Endodermal cell (in vitro differentiated cells): ENCODE measurements at regions not wholly inside any gene's neighbourhood (a gene's known extent, or its start where the extent isn't known, plus 50 kb on each side); places are given as distances from the start of the nearest gene placed in this dataset.

Experiments used
- DNase-seq: peaks from one replicate; pipeline ENCODE4 v3.0.0-alpha.2; 2017
- H3K27ac ChIP-seq: 2 replicates; pipeline ENCODE4 v1.5.1; 2013; ENCODE audit warnings: mild to moderate bottlenecking, low read depth, low read length, moderate library complexity
- H3K27me3 ChIP-seq: 2 replicates; pipeline ENCODE4 v1.6.1; 2013; ENCODE audit warnings: mild to moderate bottlenecking, low read length, moderate library complexity; ENCODE audit not compliant: insufficient read depth, control insufficient read depth, poor library complexity, severe bottlenecking
- H3K36me3 ChIP-seq: 2 replicates; pipeline ENCODE4 v1.7.0; 2013; ENCODE audit warnings: mild to moderate bottlenecking, low read length, moderate library complexity; ENCODE audit not compliant: control insufficient read depth, insufficient read depth
- H3K4me1 ChIP-seq: one replicate; pipeline ENCODE4 v1.7.0; 2013; ENCODE audit warnings: low read length; ENCODE audit not compliant: control insufficient read depth, insufficient read depth
- H3K4me3 ChIP-seq: 2 replicates; pipeline ENCODE4 v1.5.1; 2013; ENCODE audit warnings: mild to moderate bottlenecking, low read length, moderate library complexity
- H3K9ac ChIP-seq: 2 replicates; pipeline ENCODE4 v1.6.1; 2013; ENCODE audit warnings: mild to moderate bottlenecking, low read length, moderate library complexity; ENCODE audit not compliant: poor library complexity, severe bottlenecking; ENCODE audit errors: extremely low read depth
- H3K9me3 ChIP-seq: 2 replicates; pipeline ENCODE4 v1.6.1; 2013; ENCODE audit warnings: mild to moderate bottlenecking, low read length, moderate library complexity; ENCODE audit not compliant: control insufficient read depth
- H3K27ac Mint-ChIP-seq: 2 replicates; pipeline ENCODE4 v1.8.0; 2020; ENCODE audit warnings: mixed read lengths
- H3K27me3 Mint-ChIP-seq: 2 replicates; pipeline ENCODE4 v1.8.0; 2021; ENCODE audit warnings: mild to moderate bottlenecking, mixed read lengths; ENCODE audit not compliant: insufficient read depth
- H3K36me3 Mint-ChIP-seq: 2 replicates; pipeline ENCODE4 v1.8.0; 2020; ENCODE audit warnings: low read depth, mixed read lengths
- H3K4me1 Mint-ChIP-seq: 2 replicates; pipeline ENCODE4 v1.8.0; 2020; ENCODE audit warnings: mixed read lengths
- H3K4me3 Mint-ChIP-seq: 2 replicates; pipeline ENCODE4 v1.8.0; 2020; ENCODE audit warnings: mild to moderate bottlenecking, moderate library complexity, mixed read lengths
- H3K9me3 Mint-ChIP-seq: 2 replicates; pipeline ENCODE4 v1.8.0; 2020; ENCODE audit warnings: mild to moderate bottlenecking, mixed read lengths
- WGBS, 2 experiments: methylation state at CpG; one replicate each; pipeline versions ENCODE4 v1.1.5 to v1.1.7; 2013; ENCODE audit warnings: missing lambda C conversion rate in 2 of 2, mixed read lengths in 1 of 2; ENCODE audit not compliant: insufficient coverage in 1 of 2, insufficient read length in 1 of 2; 5-methylcytosine and 5-hydroxymethylcytosine counted together
- TF ChIP-seq, protein P1 (sequence below): fragments of 200-600 bp; sonication (generic); conservative IDR thresholded peaks from 2 replicates; pipeline ENCODE4 v1.5.0; 2021; ENCODE audit warnings: antibody characterized with exemption, mild to moderate bottlenecking

GRCh38 chr13:67445436-67445835 lies 215.3 kb upstream of the PCDH9 start:
- no peak for DNase-seq
- Mint-ChIP-seq H3K9me3 (no peaks in the 10 kb centered on the region), H3K36me3 (no peaks in the 10 kb centered on the region), H3K27me3 (no peaks in the 10 kb centered on the region), H3K27ac (no peak overlapping the region), H3K4me1 (no peaks in the 10 kb centered on the region), H3K4me3 (no peak overlapping the region)
- TF ChIP-seq, protein P1, sequence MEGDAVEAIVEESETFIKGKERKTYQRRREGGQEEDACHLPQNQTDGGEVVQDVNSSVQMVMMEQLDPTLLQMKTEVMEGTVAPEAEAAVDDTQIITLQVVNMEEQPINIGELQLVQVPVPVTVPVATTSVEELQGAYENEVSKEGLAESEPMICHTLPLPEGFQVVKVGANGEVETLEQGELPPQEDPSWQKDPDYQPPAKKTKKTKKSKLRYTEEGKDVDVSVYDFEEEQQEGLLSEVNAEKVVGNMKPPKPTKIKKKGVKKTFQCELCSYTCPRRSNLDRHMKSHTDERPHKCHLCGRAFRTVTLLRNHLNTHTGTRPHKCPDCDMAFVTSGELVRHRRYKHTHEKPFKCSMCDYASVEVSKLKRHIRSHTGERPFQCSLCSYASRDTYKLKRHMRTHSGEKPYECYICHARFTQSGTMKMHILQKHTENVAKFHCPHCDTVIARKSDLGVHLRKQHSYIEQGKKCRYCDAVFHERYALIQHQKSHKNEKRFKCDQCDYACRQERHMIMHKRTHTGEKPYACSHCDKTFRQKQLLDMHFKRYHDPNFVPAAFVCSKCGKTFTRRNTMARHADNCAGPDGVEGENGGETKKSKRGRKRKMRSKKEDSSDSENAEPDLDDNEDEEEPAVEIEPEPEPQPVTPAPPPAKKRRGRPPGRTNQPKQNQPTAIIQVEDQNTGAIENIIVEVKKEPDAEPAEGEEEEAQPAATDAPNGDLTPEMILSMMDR: no peak
- Histone ChIP-seq H3K9ac (no peak overlapping the region), H3K4me3 (no peak overlapping the region), H3K27ac (no peak overlapping the region), H3K9me3 (no peaks in the 10 kb centered on the region), H3K4me1 (no peaks in the 10 kb centered on the region), H3K27me3 (no peaks in the 10 kb centered on the region), H3K36me3 (no peaks in the 10 kb centered on the region)
- 94 to 100% methylated on average over 3 to 4 of the region's 5 CpGs for WGBS, 2 experiments

- Mint-ChIP-seq H3K27ac (no peak overlapping the region), H3K9me3 (no peaks in the 10 kb centered on the region), H3K4me3 (no peak overlapping the region), H3K27me3 (no peaks in the 10 kb centered on the region), H3K4me1 (no peaks in the 10 kb centered on the region), H3K36me3 (no peaks in the 10 kb centered on the region)
- Histone ChIP-seq H3K36me3 (no peaks in the 10 kb centered on the region), H3K27ac (no peak overlapping the region), H3K27me3 (no peaks in the 10 kb centered on the region), H3K9ac (no peak overlapping the region), H3K4me1 (no peaks in the 10 kb centered on the region), H3K9me3 (no peaks in the 10 kb centered on the region), H3K4me3 (no peak overlapping the region)
- TF ChIP-seq, protein P1: no peak
- 87 to 88% methylated on average over 2 of the region's 2 CpGs for WGBS, 2 experiments
- DNase-seq: no peak
These were observed 213.8 kb upstream of the PCDH9 start for GRCh38 chr13:67443923-67444322.

DNA sequence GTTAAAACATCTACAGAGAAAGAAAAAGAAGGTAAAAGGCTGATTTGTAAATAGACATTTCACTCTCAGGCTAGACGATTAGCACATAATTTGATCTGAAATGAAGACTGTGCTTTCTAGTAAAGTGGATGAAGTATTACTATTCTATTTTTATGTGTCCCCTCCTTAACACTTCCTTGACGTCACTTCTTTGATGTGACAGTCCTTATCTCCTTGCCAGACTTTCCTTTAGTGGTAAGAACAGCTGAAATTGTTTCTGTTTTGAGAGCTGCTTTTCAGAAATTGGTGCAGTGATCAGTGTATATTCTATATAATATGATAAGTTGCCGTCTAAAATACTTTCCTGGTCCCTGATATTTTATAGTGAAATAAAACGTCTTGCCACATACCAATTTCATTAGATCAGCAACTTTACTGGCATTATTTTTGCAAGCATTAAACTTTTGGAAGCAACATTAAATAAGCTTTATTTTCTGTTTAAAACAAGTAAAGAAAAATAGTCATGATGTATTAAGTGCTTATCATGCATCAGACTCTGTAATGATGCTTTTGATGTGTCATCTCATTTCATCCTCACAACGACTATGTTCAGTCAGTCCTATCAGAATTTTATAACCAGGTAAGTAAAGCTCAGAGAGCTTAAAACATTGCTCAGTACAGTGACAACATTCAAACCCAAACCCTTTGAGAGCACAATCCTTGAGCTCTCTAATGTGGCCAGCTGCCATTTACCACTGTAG lies 210.3 kb upstream of the PCDH9 start:
- H3K9me3 ChIP-seq: no peaks in the 10 kb centered on the region
- H3K36me3 ChIP-seq: no peaks in the 10 kb centered on the region
- TF ChIP-seq, protein P1: no peak
- no peak overlapping the region for H3K4me3 ChIP-seq
- Mint-ChIP-seq H3K36me3 (no peaks in the 10 kb centered on the region), H3K27ac (no peak overlapping the region), H3K27me3 (no peaks in the 10 kb centered on the region), H3K4me3 (no peak overlapping the region), H3K9me3 (no peaks in the 10 kb centered on the region), H3K4me1 (no peaks in the 10 kb centered on the region)
- no peak overlapping the region for H3K9ac ChIP-seq
- WGBS, 2 experiments: 81 to 100% methylated on average over 1 to 5 of the region's 5 CpGs
- no peak for DNase-seq
- no peaks in the 10 kb centered on the region for H3K27me3 ChIP-seq
- H3K4me1 ChIP-seq: no peaks in the 10 kb centered on the region
- no peak overlapping the region for H3K27ac ChIP-seq
